Stimulated activated CD4-positive, alpha-beta T cell treated with anti-CD3 and anti-CD28 coated beads, Interleukin-15, amount 100 ng/mL, for 48 hours (primary cell): ENCODE measurements at regions not wholly inside any gene's neighbourhood (a gene's known extent, or its start where the extent isn't known, plus 50 kb on each side); places are given as distances from the start of the nearest gene placed in this dataset.
"Not testable (repeated sequence)": the region's sequence is repeated elsewhere in the genome, so short reads cannot be mapped to it uniquely, and the experiment has no call there.

Experiments used
- DNase-seq, 2 donors: peaks; one replicate each; pipeline ENCODE4 v3.0.0-alpha.2; 2020; ENCODE audit warnings: low read depth in 2 of 2

GRCh38 chr1:79543394-79543793 lies 536.9 kb upstream of the ADGRL4 start:
- DNase-seq = no peak

DNA sequence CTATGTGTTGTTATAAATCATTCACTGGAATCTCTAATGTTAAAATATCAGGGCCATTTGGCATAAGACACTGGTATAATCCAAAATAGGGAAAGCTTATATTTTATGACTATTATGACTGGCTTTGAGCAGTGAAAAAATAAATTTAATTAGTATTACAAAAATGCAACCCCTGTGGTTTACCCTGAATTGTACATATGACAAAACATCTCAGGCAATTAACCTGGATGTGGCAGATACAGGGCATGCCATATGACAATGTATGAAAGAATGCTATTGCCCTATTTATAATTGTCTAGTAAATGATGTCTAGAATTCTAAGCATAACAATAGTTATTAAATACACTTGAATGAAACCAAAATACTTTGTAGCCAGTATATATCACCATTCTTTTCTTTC lies 532.5 kb upstream of the ADGRL4 start:
- no peak for DNase-seq

DNA sequence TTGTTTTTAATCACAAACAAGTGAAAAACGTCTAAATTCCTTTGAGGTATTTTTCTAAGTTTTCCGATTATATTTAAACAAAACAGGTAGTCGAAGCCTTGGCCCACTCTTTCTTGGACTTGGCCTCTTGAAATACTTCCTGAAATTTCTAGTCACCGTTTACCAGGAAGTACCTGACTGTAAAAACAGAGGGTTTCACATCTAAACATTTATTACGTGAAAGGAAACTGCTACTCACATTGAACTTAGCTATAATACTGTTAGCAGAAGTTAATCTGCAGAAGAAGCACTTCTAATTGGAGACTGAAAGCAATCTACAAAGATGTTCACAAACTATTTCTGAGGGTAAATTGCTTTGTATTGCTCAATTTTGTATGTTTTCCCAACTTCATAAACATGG lies 526.0 kb upstream of the ADGRL4 start:
- DNase-seq = no peak

DNA sequence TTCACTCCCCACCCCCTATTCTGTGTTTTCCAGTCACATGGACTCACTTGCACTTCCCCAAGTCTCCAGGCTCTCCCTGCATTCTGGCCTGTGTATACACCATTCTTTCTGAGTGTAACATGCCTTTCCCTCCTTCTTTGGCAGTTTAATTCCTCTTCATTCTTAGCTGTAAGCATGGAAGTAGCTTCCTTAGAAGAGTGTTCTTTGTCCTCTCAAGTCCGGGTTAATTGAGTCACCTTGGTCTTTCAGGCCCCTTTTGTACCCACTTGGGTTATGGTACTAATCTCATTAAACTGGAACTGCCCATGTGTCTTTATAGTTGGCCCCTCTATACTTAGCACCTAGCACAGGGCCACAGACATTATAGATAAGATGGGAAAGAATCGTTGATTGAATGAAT lies 525.3 kb upstream of the ADGRL4 start:
- no peak for DNase-seq

- no peak for DNase-seq
Measured at GRCh38 chr1:79530476-79530875, 523.9 kb upstream of the ADGRL4 start.

- DNase-seq = no peak
Measured at GRCh38 chr1:79530055-79530454, 523.5 kb upstream of the ADGRL4 start.

- no peak for DNase-seq
Measured at GRCh38 chr1:79524126-79524525, 517.6 kb upstream of the ADGRL4 start.

GRCh38 chr1:79519084-79519760 lies 512.7 kb upstream of the ADGRL4 start:
- no peak for DNase-seq

DNA sequence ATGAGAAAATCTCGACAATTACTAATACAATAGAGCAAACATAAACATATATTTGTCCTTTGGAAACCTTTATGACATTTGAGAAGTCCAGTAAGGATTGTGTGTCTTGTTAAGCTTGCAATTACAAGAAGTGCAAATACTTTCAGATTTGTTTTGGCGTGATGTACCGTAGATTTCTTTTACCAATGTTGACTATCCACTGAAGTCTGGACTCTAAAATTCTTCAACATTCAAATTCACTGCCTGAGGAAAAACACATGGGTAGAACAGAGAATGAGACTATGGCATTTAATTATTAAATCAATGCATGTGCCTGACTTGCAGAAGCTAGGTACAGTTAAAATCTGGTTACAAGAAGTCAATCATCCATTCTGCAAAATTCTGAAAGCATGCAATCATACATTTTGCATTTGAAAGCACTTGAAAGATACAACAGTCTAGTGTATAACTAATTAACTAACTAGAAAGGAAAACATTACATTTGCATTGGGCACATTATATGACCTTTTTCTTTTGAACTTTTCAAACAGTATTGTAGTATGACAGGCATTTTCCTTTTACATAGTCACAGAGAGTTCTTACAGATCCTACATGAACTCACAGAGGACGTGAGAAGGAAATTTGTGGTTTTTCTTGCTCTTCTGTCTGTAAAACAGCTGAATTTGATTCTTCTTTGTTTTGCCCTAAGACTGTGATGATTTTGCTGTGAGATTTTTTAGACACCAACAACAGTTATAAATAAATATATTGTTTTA lies 511.1 kb upstream of the ADGRL4 start:
- DNase-seq = no peak

GRCh38 chr1:79507770-79508169 lies 501.2 kb upstream of the ADGRL4 start:
- DNase-seq = no peak

DNA sequence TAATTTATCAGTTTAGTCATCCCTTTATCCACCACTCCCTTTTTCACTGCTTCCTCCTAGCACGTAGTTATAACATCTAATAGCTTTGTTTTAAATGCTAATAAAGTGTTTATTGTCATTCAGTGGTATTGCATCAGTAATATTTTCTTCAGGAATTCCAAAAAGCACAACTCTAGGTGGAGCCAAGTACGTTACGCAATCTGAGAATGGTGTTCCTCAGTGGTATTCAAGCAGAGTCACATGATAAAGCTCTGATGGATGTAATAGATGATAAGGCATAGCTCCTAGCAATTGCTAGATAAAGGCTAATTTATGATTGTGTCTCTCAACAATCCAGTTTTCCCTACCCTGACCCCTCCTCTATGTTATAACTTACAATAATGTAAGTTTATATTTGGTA lies 494.6 kb upstream of the ADGRL4 start:
- DNase-seq = no peak

DNA sequence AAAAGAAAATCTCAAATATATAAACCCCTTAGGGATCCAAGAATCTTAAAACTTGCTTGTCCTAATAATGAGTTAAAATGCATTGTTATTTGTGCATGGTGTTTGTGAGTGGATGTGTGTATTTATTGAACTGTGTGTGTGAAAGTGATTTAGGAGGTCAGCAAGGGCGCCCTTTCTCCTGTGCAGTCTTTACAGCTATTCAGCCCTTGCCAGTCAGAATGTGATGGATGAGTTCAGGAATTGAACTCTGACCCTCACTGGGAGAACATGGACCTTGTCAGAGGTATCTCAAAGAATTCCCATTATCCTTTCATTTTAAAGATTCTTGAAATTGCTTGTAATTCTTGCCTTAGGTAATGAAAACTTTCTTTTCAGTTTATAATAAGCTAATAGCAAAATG lies 493.0 kb upstream of the ADGRL4 start:
- no peak for DNase-seq

GRCh38 chr1:79497193-79497773 lies 490.8 kb upstream of the ADGRL4 start:
- DNase-seq = no peak

- DNase-seq = no peak
Measured at GRCh38 chr1:79496129-79496528, 489.6 kb upstream of the ADGRL4 start.

DNA sequence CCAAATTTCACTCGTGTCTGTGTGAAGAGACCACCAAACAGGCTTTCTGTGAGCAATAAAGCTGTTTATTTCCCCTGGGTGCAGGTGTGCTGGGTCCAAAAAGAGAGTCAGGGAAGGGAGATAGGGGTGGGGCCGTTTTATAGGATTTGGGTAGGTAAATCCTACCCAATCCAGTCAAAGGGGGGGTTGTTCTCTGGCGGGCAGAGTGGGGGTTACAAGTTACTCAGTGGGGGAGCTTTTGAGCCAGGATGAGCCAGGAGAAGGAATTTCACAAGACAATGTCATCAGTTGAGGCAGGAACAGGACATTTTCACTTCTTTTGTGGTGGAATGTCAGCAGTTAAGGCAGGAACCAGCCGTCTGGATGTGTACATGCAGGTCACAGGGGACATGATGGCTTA lies 487.2 kb upstream of the ADGRL4 start:
- DNase-seq = not testable (repeated sequence)

DNA sequence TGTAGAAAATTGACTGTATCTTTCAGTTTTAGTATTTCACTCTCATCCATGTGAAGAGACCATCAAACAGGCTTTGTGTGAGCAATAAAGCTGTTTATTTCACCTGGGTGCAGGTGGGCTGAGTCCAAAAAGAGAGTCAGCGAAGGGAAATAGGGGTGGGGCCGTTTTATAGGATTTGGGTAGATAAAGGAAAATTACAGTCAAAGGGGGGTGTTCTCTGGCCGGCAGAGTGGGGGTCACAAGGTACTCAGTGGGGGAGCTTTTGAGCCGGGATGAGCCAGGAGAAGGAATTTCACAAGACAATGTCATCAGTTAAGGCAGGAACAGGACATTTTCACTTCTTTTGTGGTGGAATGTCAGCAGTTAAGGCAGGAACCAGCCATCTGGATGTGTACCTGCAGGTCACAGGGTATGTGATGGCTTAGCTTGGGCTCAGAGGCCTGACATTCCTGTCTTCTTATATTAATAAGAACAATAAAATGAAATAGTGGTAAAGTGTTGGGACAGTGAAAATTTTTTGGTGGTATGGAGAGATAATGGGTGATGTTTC lies 482.1 kb upstream of the ADGRL4 start:
- DNase-seq = not testable (repeated sequence)

DNA sequence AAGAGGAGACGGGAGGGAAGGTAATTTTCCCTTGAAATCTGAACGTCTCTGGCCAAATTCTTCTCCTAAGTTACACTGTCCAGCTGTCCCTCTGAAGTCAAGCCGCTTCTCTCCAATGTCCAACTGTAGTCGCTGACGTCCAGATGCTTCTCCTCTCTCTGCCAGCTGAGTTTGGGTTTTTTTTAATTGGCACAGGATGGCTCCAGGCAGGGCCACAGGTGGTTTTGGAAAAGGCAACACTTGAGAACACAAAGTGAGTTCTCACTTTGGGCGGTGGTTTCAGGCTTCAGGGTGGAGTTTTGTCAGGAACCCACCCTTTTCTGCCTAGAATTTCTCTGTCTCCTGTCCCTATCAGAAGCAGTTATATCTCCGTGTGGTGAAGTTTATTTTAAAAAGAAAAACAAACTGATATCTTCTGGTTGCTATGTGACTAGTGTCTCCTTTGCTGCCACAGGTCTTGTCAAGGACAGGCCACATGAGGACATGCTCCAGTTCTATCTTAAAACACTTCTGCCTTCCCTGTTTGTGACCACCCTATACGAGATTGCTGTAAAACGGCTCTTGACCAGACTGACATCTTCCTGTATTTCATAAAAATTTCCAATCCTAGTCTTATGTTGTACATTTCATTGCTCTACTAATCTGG lies 472.3 kb upstream of the ADGRL4 start:
- DNase-seq = no peak

DNA sequence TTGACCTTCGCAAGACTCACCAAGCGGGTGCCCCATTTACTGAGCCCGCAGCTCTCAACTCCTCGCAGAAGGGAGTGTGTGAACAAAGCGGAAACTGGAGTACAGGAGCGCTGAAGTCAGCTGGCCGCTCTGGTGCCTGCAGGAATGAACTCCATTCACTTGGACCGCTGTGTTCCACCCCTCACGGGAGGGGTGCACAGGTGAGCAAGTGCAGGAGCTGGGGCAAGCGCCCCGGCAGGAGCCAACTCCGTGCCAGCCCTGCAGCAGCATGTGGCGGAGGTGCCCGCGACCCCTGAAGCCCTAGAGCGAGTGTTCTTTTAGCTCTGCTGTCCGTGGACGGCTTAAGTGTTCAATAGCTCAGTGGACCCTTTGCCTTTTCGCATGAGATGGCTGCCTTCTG lies 471.6 kb upstream of the ADGRL4 start:
- DNase-seq = no peak

GRCh38 chr1:79472067-79472656 lies 465.6 kb upstream of the ADGRL4 start:
- DNase-seq = no peak

GRCh38 chr1:79469139-79469538 lies 462.6 kb upstream of the ADGRL4 start:
- no peak for DNase-seq

DNA sequence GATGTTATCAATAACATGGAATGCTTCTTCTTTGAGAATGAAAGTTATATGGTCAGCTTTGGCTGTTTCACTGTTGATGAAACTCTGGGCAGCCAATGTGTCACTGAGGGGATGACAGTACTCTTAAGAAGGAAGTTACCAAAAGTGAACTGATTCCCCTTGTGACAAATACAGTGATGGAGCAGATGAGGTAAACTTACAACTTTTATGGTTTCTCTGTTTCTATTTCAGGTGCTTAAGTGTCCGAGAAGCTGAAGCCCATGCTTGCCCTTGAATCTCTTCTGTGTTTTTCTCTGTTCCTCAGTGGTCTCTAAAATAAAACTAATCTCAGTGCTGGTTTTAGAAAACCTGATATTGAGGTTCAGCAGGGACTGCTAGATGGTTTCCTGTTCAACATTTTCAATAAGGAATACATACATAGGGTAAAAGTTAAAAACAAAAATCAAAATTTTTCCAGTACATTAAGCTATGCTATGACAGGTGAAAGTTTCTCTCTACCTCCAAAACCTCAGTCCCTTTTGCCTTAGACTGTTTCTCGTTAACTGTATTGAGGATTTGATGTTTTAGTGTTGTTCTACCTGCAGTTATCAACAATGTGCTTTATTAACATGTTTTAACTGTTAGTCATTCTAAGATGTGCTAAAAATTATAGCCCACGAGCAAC lies 454.4 kb upstream of the ADGRL4 start:
- DNase-seq = no peak
